Cardiac septum (tissue), 1 donor: ENCODE measurements at regions not wholly inside any gene's neighbourhood (a gene's known extent, or its start where the extent isn't known, plus 50 kb on each side); places are given as distances from the start of the nearest gene placed in this dataset.

Source experiments
- DNase-seq: peaks from one replicate; pipeline ENCODE4 v3.0.0-alpha.2; 2020; ENCODE audit warnings: low spot score
- intact Hi-C: fragments of 100-400 bp; cut with DNase I; formaldehyde crosslinking; loops from one replicate; pipeline ENCODE4 v1.14.0; 2022
- donor health status: DM: no; HTN: no; CAD: no.

DNA sequence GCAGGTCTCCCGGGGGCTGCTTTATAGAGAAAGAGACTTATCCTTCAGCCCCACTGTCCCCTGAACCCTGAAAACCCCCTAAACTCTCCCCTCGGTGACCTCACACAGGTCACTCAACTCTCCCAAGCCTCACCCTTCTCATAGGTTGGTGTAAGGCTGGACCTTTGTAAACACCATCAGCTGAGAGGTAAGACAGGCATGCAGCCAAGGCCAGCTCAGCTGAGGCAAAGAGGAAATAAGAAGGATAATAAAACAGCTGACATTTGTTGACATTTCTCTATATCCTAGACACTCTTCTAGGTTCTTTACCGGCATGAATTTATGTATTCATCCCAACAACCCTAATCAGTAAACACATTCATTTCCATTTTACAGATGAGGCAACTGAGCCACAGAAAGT lies 134.3 kb downstream of the CCT6B start:
- DNase-seq: no peak
- intact Hi-C loops: no loop called here

DNA sequence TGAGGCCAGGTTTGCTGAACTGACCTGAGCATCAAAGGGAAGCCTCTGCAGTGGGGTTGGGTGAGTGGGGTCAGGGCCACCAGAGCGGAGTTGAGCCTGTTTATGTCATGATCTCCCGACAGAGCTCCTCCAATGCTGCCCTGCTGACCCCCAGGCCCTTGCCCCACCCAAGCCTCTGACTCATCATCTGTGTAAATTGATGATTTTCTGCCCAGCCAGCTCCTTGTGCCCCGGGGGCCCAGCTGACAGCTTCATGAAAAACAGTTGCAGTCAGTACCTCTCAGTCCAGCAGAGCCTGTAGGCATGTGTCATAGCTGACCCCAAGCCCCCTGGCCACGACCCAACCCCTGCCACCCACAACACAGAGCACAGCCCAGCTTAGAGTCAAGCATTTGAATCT lies 134.9 kb downstream of the CCT6B start:
- no peak for DNase-seq
- intact Hi-C loops: no loop called here

GRCh38 chr17:34825884-34826283 lies 135.4 kb downstream of the CCT6B start:
- DNase-seq: no peak
- intact Hi-C loops: no loop called here

DNA sequence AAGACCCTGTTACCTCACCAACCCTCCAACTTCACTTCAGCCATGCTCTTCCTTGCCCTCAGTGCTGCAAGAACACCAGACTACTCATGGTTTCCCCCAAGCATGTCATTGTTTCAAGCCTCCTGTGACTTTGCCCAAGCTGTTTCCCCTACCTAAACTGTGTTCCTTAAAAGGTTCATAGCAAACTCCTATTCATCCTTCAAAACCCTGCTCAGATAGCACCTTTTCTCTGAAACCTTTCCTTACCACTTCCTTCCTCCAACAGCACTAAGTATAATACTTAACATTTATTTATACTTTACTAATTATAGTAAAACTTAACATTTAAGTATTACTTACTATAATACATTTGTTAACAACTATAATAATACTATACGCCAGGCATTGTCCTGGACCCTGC lies 136.2 kb downstream of the CCT6B start:
- intact Hi-C loops: no loop called here
- no peak for DNase-seq

DNA sequence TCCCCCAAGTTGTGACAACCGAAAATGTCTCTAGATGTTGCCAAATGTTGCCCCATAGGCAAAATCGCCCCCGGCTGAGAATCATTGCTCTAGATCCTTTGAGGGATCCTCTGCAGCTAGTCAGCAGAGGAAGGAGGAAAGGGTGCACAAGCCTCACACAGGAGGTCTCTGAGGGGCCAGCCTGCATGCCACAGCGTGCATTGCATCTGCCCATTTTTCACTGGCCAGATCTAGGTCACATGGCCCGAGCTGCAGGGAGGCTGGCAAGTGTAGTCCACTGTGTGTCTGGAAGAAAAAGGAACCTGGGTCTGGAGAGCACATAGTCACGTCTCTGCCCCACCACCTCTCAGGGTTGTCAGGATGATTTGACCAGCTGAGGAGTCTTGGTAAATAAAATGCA lies 138.2 kb downstream of the CCT6B start:
- DNase-seq: no peak
- intact Hi-C loops: no loop called here

GRCh38 chr17:34822007-34822739 lies 139.1 kb downstream of the CCT6B start:
- DNase-seq: no peak
- intact Hi-C loops: no loop called here

DNA sequence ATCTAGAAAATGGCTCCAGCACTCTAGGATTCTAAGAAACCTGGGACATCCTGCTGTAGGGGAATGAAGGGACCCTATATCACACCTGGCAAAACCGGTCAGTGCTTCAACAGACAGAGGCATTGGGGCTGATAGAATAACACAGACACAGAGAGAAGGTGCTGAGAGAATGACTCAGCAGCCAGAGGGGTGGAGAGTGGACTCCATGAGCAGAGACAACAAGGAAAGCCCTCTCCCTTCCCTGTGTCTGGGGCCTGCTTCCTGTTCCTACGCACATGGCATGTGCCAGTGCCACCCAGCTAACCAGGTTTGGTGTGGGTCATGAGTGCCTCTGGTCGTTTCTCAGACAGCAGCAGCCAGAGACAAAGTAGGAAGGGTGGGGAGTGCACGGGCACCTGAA lies 140.3 kb downstream of the CCT6B start:
- DNase-seq: no peak
- intact Hi-C loops: no loop called here

GRCh38 chr17:34820248-34820801 lies 140.9 kb downstream of the CCT6B start:
- DNase-seq: no peak
- intact Hi-C loops: no loop called here

- DNase-seq: no peak
- intact Hi-C loops: no loop called here
Measured at GRCh38 chr17:34817252-34818035, 143.8 kb downstream of the CCT6B start.

DNA sequence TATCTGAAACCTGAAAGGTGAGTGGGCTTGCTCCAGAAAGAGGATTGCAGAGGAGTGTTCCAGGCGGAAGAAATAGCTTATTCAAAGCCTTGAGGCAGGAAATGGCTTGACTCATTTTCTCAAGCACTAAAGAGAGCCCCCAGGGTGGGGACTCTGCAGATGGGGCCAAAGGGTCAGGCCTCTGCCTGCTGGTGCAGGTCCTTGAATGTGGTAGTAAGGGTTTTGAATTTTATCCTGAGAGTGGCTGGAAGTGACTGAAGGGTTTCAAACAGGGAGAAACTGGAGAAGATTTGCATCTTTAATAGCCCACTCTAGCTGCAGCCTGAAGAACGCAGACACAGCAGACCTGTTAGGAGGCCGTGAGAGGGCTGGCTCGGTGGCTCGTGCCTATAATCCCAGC lies 144.4 kb downstream of the CCT6B start:
- intact Hi-C loops: no loop called here

DNA sequence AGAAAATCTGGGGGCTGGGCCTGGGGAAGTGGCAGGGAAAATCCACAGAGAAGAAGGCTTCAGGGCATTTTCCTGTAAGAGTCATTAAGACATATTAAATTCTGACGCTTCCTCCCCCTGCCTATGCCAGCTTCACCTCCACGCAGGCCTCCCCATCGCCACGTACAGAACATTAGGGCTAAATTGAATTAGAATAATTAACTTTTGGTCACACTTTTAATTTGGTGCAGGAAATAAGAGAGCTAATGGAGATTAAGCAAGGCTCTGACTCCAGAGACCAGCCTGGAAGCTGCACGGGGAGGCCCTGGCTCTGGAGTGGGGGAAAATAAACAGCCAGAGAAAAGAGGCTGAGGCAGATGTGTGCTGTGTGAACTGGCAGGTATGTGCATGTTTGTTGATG lies 148.0 kb downstream of the CCT6B start:
- intact Hi-C loops: no loop called here
- no peak for DNase-seq

More for the DNA sequence above, 144.4 kb downstream of the CCT6B start:
- no peak for DNase-seq

DNA sequence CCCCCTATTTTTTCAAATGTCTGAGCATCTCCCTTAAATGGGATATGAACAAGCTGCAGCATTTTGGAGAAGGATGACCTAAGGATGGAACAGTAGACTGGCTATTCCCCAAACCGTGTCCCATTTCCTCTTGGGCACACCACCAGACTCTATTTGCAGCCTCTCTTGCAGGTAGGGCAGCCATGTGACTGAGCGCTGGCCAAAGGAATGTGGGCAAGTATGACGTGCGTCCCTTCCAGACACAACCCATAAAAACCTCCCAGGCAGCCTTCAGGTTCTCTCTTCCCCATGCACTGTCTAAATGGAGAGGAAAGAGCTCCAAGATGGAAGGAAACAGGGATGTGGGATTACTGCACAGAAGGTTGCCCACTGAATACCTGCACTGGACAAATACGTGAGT lies 149.7 kb downstream of the CCT6B start:
- intact Hi-C loops: no loop called here
- DNase-seq: no peak

- DNase-seq: no peak
- intact Hi-C loops: no loop called here
Measured at GRCh38 chr17:34800661-34801060, 160.6 kb downstream of the CCT6B start.

DNA sequence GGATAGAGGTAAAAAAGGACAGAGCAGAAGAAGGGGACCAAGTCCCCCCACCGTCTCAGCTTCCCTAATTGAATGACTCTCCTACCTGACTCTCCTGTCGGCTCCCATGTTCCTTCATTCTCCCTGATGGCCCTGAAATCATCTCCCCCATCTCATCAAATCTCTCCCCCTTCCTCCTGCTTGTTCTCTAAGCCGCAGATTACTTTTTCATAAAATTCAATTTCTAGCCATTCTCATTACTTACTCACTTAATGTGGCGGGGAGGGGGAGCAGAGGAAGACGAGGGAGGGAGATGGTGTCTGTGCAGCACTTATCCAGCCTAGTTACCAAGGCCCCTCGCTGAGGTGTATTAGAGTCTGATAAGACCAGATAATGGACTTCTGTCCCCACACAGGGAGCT lies 161.5 kb downstream of the CCT6B start:
- DNase-seq: no peak
- intact Hi-C loops: no loop called here

DNA sequence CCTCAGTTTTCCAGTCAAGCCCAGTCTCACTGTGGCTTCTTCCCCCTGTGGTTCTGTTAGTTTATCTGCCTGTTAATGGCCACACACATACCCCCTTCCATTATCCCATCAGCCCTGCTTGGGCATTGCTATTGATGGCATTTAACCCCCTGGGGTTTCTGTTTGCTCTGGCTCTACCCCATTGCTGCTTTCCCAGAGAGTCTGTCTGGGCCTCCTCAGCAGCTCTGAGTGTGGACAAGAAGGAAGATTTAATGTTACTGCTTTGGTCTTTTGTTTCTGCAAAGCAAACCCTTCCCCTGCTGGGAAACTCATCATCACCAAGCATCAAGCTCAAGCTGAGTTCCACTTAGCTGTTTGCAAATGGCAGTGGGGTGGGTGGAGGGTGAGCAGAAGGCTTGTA lies 162.7 kb downstream of the CCT6B start:
- DNase-seq: no peak
- intact Hi-C loops: no loop called here

- intact Hi-C loops: no loop called here
- no peak for DNase-seq
Measured at GRCh38 chr17:34797720-34798119, 163.5 kb downstream of the CCT6B start.

DNA sequence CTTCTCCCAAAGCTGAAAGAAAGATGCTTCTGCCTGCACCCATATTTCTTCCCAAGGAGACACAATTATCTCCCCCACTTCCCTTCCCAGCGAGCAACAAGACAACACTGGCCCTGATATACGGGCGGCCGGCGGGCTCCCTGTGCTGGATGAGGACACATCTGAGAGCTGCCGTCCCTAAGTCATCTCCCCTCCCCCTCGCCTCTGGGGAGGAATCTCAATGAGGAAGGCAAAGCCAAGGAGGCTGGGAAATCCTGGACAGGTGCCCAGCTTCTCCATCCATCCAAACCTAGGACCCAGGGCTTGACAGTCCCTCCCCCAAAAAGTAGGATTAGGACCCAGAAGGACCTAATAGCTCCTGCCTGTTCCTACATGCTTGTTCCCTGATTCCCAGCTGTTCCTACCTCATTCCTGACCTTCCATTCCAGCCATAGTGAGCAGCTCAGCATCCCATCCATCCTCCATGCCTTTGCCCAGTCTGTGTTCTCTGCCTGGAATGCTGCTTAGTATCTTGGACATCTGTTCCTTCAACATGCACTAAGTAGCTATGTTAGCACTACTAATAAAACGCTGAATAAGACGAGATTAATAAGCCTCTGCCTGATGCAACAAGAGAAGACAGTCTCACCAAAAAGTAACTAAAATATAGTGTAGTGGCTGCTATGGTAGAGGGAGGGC lies 167.9 kb downstream of the CCT6B start:
- intact Hi-C loops: no loop called here
- no peak for DNase-seq

- DNase-seq: no peak
- intact Hi-C loops: no loop called here
Measured at GRCh38 chr17:34788696-34789095, 172.6 kb downstream of the CCT6B start.

DNA sequence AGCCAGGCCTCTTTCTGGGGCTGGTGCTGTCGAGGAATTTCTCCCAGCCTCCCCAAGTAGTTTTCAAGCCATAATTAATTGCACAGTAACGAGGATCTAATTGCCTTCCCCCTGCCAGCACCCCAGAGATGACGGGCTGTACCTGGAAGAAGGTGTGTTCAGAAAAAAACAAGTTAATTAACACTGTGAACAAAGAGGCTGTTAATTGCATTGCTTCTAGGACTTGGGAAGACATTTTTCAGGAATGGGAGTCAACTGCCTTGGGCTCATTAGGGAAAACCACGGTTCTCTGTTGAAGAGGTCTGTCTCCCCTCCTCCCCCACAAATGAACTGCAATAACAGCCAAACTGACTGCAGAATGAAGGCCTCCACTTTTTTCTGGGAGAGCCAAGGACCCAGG lies 176.7 kb downstream of the CCT6B start:
- no peak for DNase-seq
- intact Hi-C loops: no loop called here

DNA sequence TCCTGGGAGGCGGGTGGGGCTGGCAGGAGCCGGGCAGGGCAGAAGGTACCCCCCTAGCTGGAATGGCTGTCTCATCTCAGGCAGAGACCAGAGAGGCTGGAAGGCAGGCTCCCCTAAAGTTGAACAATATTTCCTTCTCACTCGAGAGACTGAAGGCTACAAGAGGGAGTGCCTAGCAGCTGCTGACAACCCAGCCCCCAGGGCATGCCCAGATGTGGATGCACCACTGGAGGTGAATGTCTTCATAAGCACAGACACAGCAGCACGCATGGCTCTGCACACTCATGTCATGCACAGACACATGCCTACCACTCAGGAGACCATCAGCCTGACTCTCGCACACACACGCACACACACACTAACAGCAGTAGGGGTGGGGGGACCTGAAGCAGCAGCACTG lies 179.0 kb downstream of the CCT6B start:
- intact Hi-C loops: no loop called here
- DNase-seq: no peak
